Thyroid gland (tissue), 4 donors: ENCODE measurements at regions not wholly inside any gene's neighbourhood (a gene's known extent, or its start where the extent isn't known, plus 50 kb on each side); places are given as distances from the start of the nearest gene placed in this dataset.

Experiments used
- DNase-seq, 2 donors: peaks; one replicate each; pipeline ENCODE4 v3.0.0-alpha.2; 2019
- H3K27ac ChIP-seq, 3 donors: fragments of 200-600 bp; sonication (generic); 1 replicate in 2 of 3; 2 replicates in 1 of 3; pipeline ENCODE4 v1.5.1; 2016 to 2019; ENCODE audit warnings: mild to moderate bottlenecking in 1 of 3, moderate library complexity in 1 of 3
- H3K27me3 ChIP-seq: fragments of 200-600 bp; sonication (generic); one replicate; pipeline ENCODE4 v1.5.1; 2019
- H3K36me3 ChIP-seq, 2 donors: fragments of 200-600 bp; sonication (generic); one replicate each; pipeline ENCODE4 v1.5.1; 2016 to 2019
- H3K4me1 ChIP-seq, 2 donors: fragments of 200-600 bp; sonication (generic); one replicate each; pipeline ENCODE4 v1.5.1; 2017 to 2019
- H3K4me3 ChIP-seq, 3 donors: fragments of 200-600 bp; sonication (generic); replicated peaks in 1 of 3; 1 replicate in 2 of 3; 2 replicates in 1 of 3; pipeline ENCODE4 v1.5.1; 2016; ENCODE audit warnings: mild to moderate bottlenecking in 1 of 3
- H3K9me3 ChIP-seq: fragments of 200-600 bp; sonication (generic); one replicate; pipeline ENCODE4 v1.5.1; 2017
- CTCF ChIP-seq, 6 experiments: fragments of 200-600 bp in 3 of 6; fragments of 450-650 bp in 3 of 6; sonication (generic) in 3 of 6; IDR thresholded peaks; one replicate each; pipeline ENCODE4 v1.5.1; 2016 to 2019; ENCODE audit warnings: antibody characterized with exemption in 6 of 6, mild to moderate bottlenecking in 2 of 6, inconsistent platforms in 1 of 6, moderate library complexity in 1 of 6
- POLR2A ChIP-seq, 2 donors: fragments of 450-650 bp; IDR thresholded peaks; one replicate each; pipeline ENCODE4 v1.6.1; 2017; ENCODE audit warnings: antibody characterized with exemption in 2 of 2, mild to moderate bottlenecking in 2 of 2, moderate library complexity in 1 of 2
- WGBS, 2 donors: methylation state at CpG; one replicate each; pipeline ENCODE4 v1.1.5; 2017; 5-methylcytosine and 5-hydroxymethylcytosine counted together
- intact Hi-C: fragments of 100-400 bp; cut with DNase I; formaldehyde crosslinking; loops from one replicate; pipeline ENCODE4 v1.15.1; 2023

GRCh38 chr4:144289667-144290428 lies 149.3 kb upstream of the GYPA start:
- Histone ChIP-seq H3K27ac (no peak overlapping the region), H3K9me3 (no peaks in the 10 kb centered on the region), H3K4me3 (no peak overlapping the region), H3K4me1 (no peaks in the 10 kb centered on the region), H3K27me3 (no peaks in the 10 kb centered on the region), H3K36me3 (no peaks in the 10 kb centered on the region)
- intact Hi-C loops, result no loop called here
- no peak for DNase-seq
- WGBS, 2 donors, result 94 to 97% methylated on average over 1 of the region's 1 CpG
- no peak for TF ChIP-seq CTCF (IDR thresholded peaks at IDR 0.05)
- TF ChIP-seq POLR2A (IDR thresholded peaks at IDR 0.05), result no peak

- Histone ChIP-seq H3K4me3 (no peak overlapping the region), H3K27me3 (no peaks in the 10 kb centered on the region), H3K9me3 (no peaks in the 10 kb centered on the region), H3K27ac (no peak overlapping the region), H3K36me3 (no peaks in the 10 kb centered on the region), H3K4me1 (no peaks in the 10 kb centered on the region)
- no peak for DNase-seq
- TF ChIP-seq POLR2A (IDR thresholded peaks at IDR 0.05) (no peak), CTCF (IDR thresholded peaks at IDR 0.05) (no peak)
- intact Hi-C loops, result no loop called here
- 83% methylated on average over 4 of the region's 4 CpGs for WGBS, 2 donors
Observed at GRCh38 chr4:144291164-144291563, 150.6 kb upstream of the GYPA start.

DNA sequence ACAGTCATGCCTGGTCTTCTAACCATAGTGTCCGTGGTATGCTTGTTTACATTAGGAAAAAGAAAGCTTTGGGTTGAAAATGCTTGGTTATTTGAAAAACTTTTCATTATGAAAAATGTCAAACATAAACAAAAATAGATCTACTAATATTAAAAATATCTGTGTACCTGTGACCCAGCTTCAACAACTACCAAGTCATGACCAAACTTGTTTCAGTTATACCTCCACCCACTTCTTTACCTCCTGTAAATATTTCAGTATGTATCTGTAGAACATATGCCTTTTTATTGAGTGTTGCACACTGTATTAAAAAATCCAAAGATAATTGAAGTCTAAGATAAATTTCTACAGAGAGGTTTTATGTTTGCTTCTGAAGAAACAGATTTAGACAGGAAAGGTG lies 153.7 kb upstream of the GYPA start:
- Histone ChIP-seq H3K4me1 (no peaks in the 10 kb centered on the region), H3K4me3 (no peak overlapping the region), H3K9me3 (no peaks in the 10 kb centered on the region), H3K27ac (no peak overlapping the region), H3K27me3 (no peaks in the 10 kb centered on the region), H3K36me3 (no peaks in the 10 kb centered on the region)
- 71 to 79% methylated on average over 1 of the region's 1 CpG for WGBS, 2 donors
- no peak for TF ChIP-seq CTCF (IDR thresholded peaks at IDR 0.05)
- no peak for TF ChIP-seq POLR2A (IDR thresholded peaks at IDR 0.05)
- intact Hi-C loops, result no loop called here
- DNase-seq, result no peak

DNA sequence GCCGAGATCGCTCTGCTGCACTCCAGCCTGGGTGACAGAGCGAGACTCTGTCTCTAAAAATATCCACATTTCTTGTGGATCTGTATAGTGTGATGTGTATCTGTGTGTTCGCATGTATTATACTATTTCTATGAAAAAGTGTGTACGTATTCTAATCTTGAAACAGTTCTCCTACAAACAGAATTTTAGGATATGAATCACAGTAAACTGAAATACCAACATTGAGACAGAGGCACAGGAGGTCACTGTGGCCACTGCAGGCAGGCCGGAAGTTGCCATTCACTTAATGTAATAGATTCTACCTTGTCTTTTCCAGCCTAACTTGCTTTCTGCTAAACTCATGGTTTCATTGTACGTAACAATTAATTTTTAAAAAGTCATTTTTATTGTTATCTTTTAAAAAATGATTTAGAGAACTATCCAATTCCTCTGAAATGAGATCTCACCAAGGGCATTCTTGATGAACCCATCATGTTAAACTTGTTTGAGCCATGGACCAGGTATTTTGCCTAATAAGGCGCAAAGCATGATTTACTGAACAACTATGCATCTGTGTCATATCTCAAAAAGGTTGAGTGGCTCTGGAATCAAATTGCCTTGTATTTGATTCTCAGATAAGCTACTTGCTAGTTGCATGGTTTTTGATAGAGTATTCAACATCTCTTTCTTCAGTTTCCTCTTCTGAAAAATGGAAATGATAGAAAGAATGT lies 154.9 kb upstream of the GYPA start:
- intact Hi-C loops, result no loop called here
- no peaks in the 10 kb centered on the region for H3K27me3 ChIP-seq
- 80 to 89% methylated on average over 8 of the region's 8 CpGs for WGBS, 2 donors

More for the DNA sequence above, 154.9 kb upstream of the GYPA start:
- TF ChIP-seq POLR2A (IDR thresholded peaks at IDR 0.05), result no peak
- no peak for TF ChIP-seq CTCF (IDR thresholded peaks at IDR 0.05)
- Histone ChIP-seq H3K27ac (no peak overlapping the region), H3K4me3 (no peak overlapping the region), H3K36me3 (no peaks in the 10 kb centered on the region), H3K4me1 (no peaks in the 10 kb centered on the region), H3K9me3 (no peaks in the 10 kb centered on the region)
- no peak for DNase-seq
